ENCODE measurements at regions not wholly inside any gene's neighbourhood (a gene's known extent, or its start where the extent isn't known, plus 50 kb on each side); places are given as distances from the start of the nearest gene placed in this dataset.

DNA sequence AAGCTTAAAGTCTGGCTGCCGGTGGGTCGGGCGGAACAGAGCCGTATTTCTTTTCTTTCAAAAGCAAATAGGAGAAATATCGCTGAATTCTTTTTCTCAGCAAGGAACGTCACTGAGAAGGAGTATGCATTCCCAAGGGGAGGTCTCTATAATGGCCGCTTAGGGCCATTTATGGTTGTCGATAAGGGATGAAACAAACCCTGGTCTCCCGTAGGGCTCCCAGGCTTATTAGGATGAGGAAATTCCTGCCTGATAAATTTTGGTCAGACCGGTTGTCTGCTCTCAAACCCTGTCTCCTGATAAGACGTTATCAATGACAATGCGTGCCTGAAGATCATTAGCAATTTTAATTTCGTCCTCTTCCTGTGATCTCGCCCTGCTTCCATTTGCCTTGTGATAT lies 227.7 kb upstream of the ZEB2 start:
- TF ChIP-seq, protein P1, sequence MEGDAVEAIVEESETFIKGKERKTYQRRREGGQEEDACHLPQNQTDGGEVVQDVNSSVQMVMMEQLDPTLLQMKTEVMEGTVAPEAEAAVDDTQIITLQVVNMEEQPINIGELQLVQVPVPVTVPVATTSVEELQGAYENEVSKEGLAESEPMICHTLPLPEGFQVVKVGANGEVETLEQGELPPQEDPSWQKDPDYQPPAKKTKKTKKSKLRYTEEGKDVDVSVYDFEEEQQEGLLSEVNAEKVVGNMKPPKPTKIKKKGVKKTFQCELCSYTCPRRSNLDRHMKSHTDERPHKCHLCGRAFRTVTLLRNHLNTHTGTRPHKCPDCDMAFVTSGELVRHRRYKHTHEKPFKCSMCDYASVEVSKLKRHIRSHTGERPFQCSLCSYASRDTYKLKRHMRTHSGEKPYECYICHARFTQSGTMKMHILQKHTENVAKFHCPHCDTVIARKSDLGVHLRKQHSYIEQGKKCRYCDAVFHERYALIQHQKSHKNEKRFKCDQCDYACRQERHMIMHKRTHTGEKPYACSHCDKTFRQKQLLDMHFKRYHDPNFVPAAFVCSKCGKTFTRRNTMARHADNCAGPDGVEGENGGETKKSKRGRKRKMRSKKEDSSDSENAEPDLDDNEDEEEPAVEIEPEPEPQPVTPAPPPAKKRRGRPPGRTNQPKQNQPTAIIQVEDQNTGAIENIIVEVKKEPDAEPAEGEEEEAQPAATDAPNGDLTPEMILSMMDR (IDR thresholded peaks at IDR 0.05): no peak
- TF ChIP-seq EZH2 (IDR thresholded peaks at IDR 0.05; ENCODE audit: borderline replicate concordance, insufficient read depth, low read depth, low read length, poor library complexity, severe bottlenecking): no peak
